HG03571 (cell line): ENCODE measurements at regions not wholly inside any gene's neighbourhood (a gene's known extent, or its start where the extent isn't known, plus 50 kb on each side); places are given as distances from the start of the nearest gene placed in this dataset.

Source experiments
- ATAC-seq: cut with Tn5 transposase; IDR thresholded peaks from one replicate; pipeline ENCODE4 v1.9.1; 2021; ENCODE audit not compliant: unreplicated experiment

- ATAC-seq, result no peak
These were observed 264.3 kb downstream of the NOL4 start for GRCh38 chr18:33960417-33960816.

GRCh38 chr18:33959609-33960008, 265.1 kb downstream of the NOL4 start:
- no peak for ATAC-seq

GRCh38 chr18:33957707-33958106, 267.0 kb downstream of the NOL4 start:
- ATAC-seq, result no peak

- no peak for ATAC-seq
These were observed 273.7 kb downstream of the NOL4 start for GRCh38 chr18:33951031-33951430.

- no peak for ATAC-seq
These were observed 278.4 kb downstream of the NOL4 start for GRCh38 chr18:33946336-33946735.

GRCh38 chr18:33944493-33944892, 280.2 kb downstream of the NOL4 start:
- no peak for ATAC-seq

- no peak for ATAC-seq
These were observed 287.4 kb downstream of the NOL4 start for GRCh38 chr18:33937270-33937816.

- no peak for ATAC-seq
These were observed 290.5 kb downstream of the NOL4 start for GRCh38 chr18:33934258-33934657.

GRCh38 chr18:33928231-33928630, 296.5 kb downstream of the NOL4 start:
- no peak for ATAC-seq

GRCh38 chr18:33924576-33924975, 300.1 kb downstream of the NOL4 start:
- no peak for ATAC-seq

GRCh38 chr18:33923980-33924379, 300.7 kb downstream of the NOL4 start:
- ATAC-seq, result no peak

- ATAC-seq, result no peak
These were observed 306.1 kb downstream of the NOL4 start for GRCh38 chr18:33918571-33918970.

GRCh38 chr18:33916200-33916599, 308.5 kb downstream of the NOL4 start:
- ATAC-seq, result no peak

- no peak for ATAC-seq
These were observed 310.3 kb downstream of the NOL4 start for GRCh38 chr18:33914399-33914798.

GRCh38 chr18:33906046-33906445, 318.7 kb downstream of the NOL4 start:
- ATAC-seq, result no peak

- ATAC-seq, result no peak
These were observed 322.7 kb downstream of the NOL4 start for GRCh38 chr18:33901894-33902512.

GRCh38 chr18:33900638-33901037, 322.6 kb downstream of the ASXL3 start:
- ATAC-seq, result no peak

GRCh38 chr18:33898427-33898826, 320.4 kb downstream of the ASXL3 start:
- ATAC-seq, result no peak

GRCh38 chr18:33878213-33878612, 300.2 kb downstream of the ASXL3 start:
- no peak for ATAC-seq

GRCh38 chr18:33875029-33875565, 297.1 kb downstream of the ASXL3 start:
- no peak for ATAC-seq

- ATAC-seq, result no peak
These were observed 295.1 kb downstream of the ASXL3 start for GRCh38 chr18:33873112-33873511.

- no peak for ATAC-seq
These were observed 293.5 kb downstream of the ASXL3 start for GRCh38 chr18:33871363-33872025.
